DLD1 (cell line): ENCODE measurements at regions not wholly inside any gene's neighbourhood (a gene's known extent, or its start where the extent isn't known, plus 50 kb on each side); places are given as distances from the start of the nearest gene placed in this dataset.

Experiments used
- in situ Hi-C: cut with HindIII; loops from 2 replicates; pipeline ENCODE4 v1.10.0; 2017; ENCODE audit warnings: low sequenced_read_pairs

- in situ Hi-C loops, result no loop called here
These were observed 238.0 kb upstream of the IGF1R start for GRCh38 chr15:98410328-98410727.

GRCh38 chr15:98412852-98413251 lies 235.5 kb upstream of the IGF1R start:
- in situ Hi-C loops, result no loop called here

GRCh38 chr15:98413933-98414546 lies 234.3 kb upstream of the IGF1R start:
- in situ Hi-C loops, result no loop called here

DNA sequence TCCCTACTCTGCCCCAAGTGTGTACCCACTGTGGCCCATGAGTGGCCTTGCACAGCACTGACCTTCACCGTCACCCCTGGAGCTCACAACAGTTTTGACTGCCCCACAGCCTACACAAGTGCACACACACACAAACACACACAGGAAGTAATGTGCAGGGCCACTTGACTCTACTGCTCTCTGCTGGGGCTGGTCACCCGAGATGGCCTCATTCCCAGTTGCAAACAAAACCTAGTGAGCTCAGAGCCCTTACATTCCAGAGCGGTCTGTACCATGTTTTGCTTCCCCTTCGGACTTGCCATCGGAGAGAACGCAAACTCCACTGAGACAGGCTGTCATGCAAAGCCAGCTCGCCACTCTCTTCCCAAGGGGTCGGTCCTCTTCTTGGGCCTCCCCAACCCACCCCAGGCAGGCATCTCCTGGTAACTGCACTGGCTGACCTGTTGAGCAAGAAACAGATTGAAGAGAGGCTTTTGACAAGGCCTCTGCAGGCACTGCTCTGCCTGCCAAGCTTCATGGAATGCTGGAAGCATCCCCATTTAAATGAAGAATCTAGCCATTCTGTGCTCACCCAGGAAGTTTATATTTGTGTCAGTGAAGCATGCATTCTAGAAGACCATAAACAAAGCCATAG lies 232.0 kb upstream of the IGF1R start:
- in situ Hi-C loops, result no loop called here

- in situ Hi-C loops, result no loop called here
These were observed 231.0 kb upstream of the IGF1R start for GRCh38 chr15:98417346-98417745.

GRCh38 chr15:98418122-98418521 lies 230.2 kb upstream of the IGF1R start:
- in situ Hi-C loops, result no loop called here

- in situ Hi-C loops, result no loop called here
These were observed 229.1 kb upstream of the IGF1R start for GRCh38 chr15:98419173-98419780.

DNA sequence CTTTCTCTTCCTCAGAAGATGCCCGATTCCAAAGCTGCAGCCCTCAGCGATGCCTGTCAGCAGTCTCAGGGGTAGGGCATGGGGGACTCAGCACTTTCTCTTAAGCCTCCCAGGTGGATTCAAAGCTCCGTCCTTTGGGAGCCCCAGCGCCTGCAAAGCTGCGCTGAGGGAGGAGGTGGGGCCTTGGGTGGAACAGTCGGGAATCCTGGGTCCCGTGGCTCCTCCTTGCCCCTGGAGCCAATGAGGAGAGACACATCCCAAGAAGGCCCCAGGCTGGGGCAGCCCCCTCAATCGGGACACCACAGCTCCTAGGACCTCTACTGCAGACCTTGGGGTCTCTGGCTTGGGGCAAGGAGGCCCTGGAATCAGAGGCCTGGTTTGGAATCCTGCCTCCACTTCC lies 227.5 kb upstream of the IGF1R start:
- in situ Hi-C loops, result no loop called here

- in situ Hi-C loops, result no loop called here
These were observed 226.8 kb upstream of the IGF1R start for GRCh38 chr15:98421419-98422129.

DNA sequence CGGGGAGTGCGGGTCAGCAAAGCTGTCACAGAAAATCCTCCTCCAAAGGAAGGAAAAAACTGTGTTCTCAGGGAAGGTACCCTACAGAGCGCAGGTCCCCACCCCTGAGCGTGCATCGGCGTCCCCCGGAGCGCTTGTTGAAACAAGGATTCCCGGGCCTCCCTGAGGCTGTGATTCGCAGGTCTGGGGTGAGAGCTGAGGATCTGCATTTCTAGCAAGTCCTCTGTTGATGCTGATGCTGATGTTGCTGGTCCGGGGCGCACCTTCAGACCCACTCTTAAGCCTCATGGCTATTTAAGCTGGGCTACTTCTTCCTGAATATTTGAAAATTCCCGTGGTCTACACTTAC lies 226.2 kb upstream of the IGF1R start:
- in situ Hi-C loops, result no loop called here

DNA sequence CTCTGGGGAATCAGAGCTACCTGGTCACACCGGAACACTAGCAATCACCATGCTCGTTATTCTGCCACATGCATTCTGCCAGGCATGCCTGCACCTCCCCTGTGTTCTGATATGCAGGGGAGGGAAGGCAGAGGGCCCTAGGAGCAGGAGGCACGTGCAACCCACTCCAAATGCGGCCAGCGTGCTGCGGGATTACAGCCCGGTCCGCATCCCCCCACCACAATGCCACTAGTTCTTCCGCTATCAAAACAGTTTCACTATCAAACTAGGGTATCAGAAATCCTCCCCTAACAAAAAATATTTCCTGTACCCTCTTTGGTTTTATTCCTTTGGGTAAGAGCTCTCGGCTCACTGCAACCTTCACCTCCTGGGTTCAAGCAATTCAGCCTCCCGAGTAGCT lies 223.2 kb upstream of the IGF1R start:
- in situ Hi-C loops, result no loop called here

- in situ Hi-C loops, result no loop called here
These were observed 221.0 kb upstream of the IGF1R start for GRCh38 chr15:98427321-98427720.

DNA sequence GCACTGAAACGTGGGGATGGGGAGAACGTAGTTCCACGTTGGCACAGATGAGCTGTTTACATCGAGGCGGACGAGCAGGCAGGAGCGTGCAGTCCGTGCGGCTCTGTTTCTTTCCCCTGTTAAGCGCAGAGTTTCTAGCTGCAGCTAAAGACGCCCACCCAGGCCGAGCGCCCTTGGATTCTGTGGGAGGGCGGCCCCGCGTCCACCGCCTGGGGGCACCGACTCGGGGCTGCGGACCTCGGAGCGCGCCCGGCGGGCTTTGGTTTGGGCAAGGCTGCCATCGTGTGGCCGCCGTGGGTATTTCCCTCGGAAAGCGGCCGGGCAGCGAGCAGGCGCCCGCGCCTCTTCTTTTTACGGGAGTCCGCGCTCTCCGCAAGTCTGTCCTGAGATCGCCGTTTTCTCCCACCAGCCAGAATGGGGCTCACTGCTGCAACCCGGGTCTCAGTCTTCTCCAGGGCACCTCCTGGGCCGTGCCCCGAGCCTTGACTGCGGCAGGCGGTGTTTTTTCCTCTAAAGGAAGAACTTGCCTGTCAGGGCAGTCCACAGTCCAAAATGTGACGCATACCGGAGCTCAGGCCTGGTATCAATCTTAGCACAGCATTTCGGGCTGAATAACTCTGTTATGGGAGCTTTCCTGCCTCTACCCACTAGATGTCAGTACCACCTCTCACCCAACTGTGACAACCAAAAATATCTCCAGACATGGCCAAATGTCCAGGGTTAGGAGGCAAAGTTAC lies 219.9 kb upstream of the IGF1R start:
- in situ Hi-C loops, result no loop called here

DNA sequence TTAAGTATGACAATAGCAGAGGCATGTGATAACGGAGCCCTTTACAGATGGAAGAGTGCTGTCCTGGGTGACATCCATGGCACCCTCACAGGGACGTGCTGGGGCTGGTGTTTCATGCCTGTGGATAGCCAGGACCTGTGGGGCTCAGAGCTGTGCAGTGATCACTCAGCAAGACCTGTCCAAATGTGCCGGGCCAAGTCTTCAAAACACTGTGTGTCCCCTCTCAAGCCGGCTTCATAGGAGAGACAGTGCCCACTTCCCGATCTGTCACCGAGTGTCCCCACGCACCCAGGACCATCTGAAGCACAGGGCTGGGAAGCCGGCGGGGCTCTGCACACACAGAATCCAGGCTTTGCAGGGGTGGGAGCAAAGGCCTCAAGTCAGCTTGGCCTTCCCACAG lies 217.2 kb upstream of the IGF1R start:
- in situ Hi-C loops, result no loop called here

- in situ Hi-C loops, result no loop called here
These were observed 215.0 kb upstream of the IGF1R start for GRCh38 chr15:98433346-98433745.

- in situ Hi-C loops, result no loop called here
These were observed 214.5 kb upstream of the IGF1R start for GRCh38 chr15:98433856-98434255.

DNA sequence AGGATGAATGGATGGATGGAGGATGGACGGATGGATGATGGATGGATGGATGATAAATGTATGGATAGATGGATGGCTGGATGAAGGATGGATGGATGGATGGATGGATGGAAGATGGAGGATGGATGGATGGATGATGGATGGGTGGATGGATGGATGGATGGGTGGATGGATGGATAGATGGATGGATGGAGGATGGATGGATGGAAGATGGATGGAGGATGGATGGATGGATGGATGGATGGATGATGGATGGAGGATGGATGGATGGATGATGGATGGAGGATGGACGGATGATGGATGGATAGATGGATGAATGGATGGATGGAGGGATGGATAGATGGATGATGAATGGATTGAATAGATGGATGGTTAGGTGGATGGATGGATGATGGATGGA lies 210.6 kb upstream of the IGF1R start:
- in situ Hi-C loops, result no loop called here

DNA sequence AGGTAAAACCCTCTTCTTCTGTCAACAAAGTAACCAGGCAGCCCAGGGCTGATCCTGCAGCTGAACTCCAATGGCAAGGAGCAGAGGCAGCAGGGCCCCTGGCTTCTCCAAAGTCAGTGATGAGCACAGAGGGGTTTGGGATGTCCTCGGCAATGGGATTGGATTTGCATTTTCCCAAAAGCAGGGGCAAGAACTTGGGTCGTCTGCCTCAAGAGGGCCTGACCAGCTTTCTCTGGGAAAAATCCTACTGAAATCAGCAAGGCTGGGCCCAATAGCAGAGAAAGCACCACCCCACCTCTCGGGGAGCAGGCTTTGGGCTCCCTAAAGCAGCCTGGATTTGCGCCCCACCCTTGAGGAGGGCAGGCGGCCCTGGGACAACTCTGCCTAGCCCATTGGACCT lies 210.0 kb upstream of the IGF1R start:
- in situ Hi-C loops, result no loop called here

DNA sequence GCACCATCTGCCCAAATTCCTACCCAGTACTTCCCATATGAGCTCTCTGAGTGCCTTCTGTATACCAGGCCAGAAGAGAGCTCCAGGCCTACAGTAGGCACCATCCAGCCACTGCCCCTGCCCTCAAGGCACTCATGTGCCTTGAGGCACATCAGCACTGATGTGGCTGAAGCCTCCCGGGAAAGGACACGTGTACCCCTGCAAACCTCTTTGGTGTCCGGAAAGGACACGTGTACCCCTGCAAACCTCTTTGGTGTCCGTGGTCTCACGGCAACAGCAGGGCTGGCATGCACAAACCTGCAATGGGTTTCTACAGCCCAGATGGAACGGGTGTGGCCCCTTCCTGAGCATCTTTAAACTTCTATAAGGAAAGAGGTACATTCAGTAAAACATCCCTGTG lies 209.4 kb upstream of the IGF1R start:
- in situ Hi-C loops, result no loop called here

- in situ Hi-C loops, result no loop called here
These were observed 208.8 kb upstream of the IGF1R start for GRCh38 chr15:98439523-98439942.

DNA sequence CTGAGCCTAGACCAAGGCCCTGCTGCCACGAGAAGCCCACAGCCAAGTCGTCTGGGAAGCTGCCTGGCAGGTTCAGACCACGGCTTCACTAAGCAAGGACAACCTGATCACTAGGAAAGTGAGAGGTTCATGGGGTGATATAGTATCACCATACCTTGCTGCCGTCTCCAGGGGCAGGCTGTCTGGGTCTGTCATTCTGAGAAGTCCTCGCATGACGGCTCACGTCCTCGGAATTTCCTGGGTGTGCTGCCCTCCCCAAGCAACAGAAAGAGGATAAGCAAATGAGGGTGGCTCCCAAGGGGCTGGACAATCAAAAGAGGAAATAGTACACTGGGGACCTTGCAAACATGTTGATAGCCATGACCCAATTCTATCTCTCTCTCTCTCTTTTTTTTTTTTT lies 207.4 kb upstream of the IGF1R start:
- in situ Hi-C loops, result no loop called here
